GM10266 (cell line): ENCODE measurements at regions not wholly inside any gene's neighbourhood (a gene's known extent, or its start where the extent isn't known, plus 50 kb on each side); places are given as distances from the start of the nearest gene placed in this dataset.

Experiments used
- DNase-seq: peaks from one replicate; pipeline ENCODE4 v3.0.0; 2012; ENCODE audit errors: extremely low spot score
- TF ChIP-seq, protein P1 (sequence below): IDR thresholded peaks from 2 replicates; pipeline ENCODE4 v1.5.1; 2012; ENCODE audit warnings: mild to moderate bottlenecking, low read depth; ENCODE audit not compliant: control insufficient read depth, insufficient read depth; ENCODE audit errors: missing control alignments

DNA sequence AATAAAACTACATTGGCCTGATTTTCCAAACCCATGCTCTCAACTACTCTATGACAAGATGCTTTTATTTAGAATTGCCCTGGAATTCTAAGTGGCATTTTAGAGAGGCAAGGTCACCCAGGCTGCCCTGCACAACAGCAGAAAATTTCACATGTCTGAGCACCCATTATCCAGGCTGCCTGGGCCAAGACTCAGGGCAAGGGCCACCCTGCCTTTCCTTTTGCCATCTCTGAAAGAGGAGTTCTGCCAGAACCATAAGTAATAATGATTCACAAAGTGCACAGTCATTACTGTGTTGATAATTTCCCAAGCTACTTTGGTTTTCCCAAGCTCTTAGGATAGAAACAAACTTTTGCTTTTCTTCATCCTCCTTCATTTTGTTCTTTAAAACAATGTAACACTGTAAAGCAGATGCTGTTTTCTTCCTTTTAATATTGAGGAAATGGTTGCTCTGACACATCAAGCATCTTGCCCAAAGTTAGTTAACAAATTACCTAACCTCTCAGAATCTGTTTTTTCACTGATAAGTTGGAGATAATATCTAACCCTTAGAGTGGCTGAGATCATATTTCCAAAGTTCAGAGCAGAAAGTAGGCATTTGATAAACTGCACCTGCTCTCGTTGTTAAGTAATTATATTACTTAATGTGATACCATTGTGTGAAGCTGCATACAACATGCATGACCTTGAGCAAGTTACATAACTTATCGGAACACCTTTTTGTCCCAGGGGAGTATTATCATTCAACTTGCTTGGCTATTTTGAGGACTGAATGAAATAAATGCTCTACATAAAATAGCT is 325.6 kb downstream of the PRELID2 start:
- DNase-seq: no peak
- TF ChIP-seq, protein P1, sequence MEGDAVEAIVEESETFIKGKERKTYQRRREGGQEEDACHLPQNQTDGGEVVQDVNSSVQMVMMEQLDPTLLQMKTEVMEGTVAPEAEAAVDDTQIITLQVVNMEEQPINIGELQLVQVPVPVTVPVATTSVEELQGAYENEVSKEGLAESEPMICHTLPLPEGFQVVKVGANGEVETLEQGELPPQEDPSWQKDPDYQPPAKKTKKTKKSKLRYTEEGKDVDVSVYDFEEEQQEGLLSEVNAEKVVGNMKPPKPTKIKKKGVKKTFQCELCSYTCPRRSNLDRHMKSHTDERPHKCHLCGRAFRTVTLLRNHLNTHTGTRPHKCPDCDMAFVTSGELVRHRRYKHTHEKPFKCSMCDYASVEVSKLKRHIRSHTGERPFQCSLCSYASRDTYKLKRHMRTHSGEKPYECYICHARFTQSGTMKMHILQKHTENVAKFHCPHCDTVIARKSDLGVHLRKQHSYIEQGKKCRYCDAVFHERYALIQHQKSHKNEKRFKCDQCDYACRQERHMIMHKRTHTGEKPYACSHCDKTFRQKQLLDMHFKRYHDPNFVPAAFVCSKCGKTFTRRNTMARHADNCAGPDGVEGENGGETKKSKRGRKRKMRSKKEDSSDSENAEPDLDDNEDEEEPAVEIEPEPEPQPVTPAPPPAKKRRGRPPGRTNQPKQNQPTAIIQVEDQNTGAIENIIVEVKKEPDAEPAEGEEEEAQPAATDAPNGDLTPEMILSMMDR: no peak

DNA sequence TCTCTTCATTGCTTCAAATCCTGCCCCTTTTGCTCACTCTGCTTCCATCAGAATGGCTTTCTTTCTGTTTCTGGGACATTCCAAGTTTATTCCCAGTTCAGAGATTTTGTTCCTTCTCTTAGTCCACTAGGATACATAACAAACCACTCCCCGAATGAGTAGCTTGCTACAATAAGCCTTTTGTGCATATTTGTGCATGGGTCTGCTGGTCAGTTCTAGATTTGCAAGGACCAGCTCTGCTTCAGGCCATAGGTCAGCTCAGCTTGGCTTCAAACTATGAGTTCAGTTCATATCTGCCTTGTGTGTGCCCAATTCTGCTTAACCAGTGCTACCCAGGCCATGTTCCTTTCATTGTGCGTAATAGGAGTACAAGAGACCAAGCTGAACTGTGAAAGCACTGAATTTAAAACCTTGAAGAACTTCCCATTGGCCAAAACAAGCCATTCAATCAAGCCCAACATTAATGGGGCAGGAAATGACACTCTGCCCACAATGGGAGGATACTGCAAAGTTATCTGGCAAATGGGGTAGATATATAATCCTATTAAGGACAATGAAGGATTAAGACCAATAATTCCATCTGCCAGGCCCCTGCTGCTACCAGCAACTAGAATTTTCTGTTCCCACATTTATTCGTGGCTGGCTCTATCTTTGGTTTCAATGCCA is 328.8 kb downstream of the PRELID2 start:
- DNase-seq: no peak
- TF ChIP-seq, protein P1: no peak

DNA sequence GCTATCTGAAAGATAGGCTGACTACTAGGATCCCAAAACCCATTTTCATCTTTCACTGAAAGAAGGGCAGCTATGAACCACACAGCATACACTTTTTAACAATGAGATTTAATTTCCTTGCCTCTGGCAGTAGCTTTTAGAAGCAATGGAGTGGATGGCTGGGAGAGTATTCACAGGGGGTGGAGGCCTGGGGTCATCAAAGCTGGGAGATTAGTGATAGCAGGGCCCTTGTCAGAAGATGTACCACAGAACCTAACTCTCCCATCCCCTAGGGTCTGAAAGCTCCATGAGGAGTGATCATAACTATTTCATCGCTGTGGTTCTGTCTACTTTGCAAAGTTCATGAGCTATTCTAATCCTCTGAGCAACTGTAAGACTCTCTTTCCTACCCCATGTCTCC is 332.2 kb downstream of the PRELID2 start:
- TF ChIP-seq, protein P1: no peak
- no peak for DNase-seq

DNA sequence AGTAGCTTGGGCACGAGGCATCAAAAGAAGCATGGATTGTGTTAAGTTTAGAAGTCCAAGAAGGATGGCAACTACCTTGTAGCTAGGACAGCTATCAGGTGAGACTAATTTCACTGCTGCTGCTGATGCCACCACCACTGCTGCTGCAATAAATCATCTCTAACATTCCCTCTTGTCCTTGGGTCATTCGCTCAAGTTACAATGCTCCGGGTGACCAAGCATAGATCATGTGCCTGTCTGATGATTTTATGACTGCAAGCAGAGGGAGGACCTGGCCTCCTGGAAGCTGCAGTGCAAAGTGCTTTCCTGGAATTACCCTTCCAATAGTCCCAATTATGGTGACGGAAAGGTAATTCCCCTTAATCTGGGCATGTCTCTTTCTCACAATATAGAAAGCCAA is 334.4 kb downstream of the PRELID2 start:
- no peak for DNase-seq
- TF ChIP-seq, protein P1: no peak

DNA sequence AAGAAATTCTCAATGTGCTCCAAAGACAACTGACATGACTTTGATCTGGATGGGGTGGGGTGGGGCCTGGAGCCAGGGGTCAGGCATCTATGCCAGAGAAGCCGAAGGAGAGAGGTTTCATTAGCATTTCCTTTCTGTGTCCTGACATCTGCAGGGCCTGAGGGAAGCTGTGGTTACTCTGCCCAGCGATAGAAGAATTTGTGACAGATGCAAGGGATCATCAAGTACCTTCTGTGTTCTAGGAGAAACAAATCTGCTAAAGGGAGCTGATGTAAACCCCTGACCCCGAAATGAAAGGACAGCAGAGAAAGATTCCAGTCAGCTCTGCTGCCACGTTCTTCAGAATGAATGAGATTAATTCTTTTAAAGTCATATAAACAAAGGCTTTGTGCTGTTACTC is 335.7 kb downstream of the PRELID2 start:
- DNase-seq: no peak
- TF ChIP-seq, protein P1: no peak

DNA sequence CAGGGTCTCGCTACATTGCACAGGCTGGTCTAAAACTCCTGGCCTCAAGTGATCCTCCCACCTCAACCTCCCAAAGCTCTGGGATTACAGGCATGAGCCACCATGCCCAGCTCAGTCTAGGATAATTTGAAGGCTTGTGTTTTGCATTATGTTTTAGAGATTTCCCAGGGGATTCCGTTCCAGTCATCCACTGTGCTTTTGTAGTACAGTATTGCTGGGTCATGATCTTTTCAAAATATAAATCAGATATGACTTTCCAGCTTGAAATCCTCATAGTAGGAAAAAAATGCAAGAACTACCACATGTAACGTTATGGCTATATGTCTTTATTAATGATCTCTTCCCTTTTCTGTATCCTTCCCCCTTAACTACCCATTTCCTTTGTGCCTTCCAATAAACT is 338.1 kb downstream of the PRELID2 start:
- TF ChIP-seq, protein P1: no peak
- no peak for DNase-seq

DNA sequence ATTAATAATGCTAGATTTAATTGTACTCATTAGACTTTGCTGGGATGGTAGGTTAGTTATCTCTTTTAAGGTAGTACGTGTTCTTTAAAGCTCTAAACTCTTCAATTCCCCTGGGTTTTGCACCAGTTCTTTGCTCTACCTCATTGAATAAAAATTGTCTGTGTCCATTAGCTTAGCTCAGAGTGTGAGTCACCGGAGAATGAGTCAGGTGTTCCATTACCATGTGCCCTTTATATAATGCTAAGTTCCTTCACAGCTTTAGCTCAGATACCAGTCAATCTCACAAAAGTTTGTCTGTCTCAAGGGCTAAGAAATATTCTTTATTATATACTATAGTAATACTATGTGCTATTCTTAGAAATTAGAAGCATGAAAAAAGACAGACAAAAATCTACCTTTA is 339.4 kb downstream of the PRELID2 start:
- DNase-seq: no peak
- TF ChIP-seq, protein P1: no peak
